ENCODE measurements at regions not wholly inside any gene's neighbourhood (a gene's known extent, or its start where the extent isn't known, plus 50 kb on each side); places are given as distances from the start of the nearest gene placed in this dataset.

GRCh38 chr11:116542406-116542805, 230.4 kb downstream of the BUD13 start:
- Histone ChIP-seq H3K9me3 (no peaks in the 10 kb centered on the region), H3K4me1 (no peaks in the 10 kb centered on the region), H3K36me3 (no peaks in the 10 kb centered on the region), H3K27me3 (no peaks in the 10 kb centered on the region), H3K4me3 (no peak overlapping the region), H3K27ac (no peak overlapping the region)
- DNase-seq, result peak in 1 of 3 donors; percentile 9
- TF ChIP-seq POLR2A (IDR thresholded peaks at IDR 0.05) (no peak), CTCF (IDR thresholded peaks at IDR 0.05) (no peak)

DNA sequence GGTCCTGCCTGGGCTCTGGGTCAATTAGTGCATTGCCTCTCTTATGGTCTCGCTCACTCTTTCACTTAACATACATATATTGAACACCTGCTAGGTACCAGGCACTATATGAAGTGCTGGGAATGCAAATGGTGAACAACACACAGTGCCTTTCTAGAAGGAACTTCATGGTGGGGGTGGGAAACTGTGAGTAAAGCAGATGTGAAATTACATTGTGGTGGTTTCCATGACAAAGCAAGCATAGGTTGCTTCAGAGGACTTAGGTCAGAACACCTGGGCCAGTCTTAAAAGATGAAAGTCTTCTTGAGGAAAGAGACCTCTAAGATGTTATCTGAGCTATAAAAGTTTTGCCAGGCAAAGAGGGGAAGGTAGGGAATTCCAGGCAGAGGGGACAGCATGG, 231.3 kb downstream of the BUD13 start:
- H3K36me3 ChIP-seq, result no peaks in the 10 kb centered on the region
- H3K27me3 ChIP-seq, result no peaks in the 10 kb centered on the region
- H3K9me3 ChIP-seq, result no peaks in the 10 kb centered on the region
- H3K4me3 ChIP-seq, result no peak overlapping the region
- no peak overlapping the region for H3K27ac ChIP-seq
- no peaks in the 10 kb centered on the region for H3K4me1 ChIP-seq
- no peak for TF ChIP-seq POLR2A (IDR thresholded peaks at IDR 0.05)
- TF ChIP-seq CTCF (IDR thresholded peaks at IDR 0.05), result no peak
- DNase-seq, result peak in 1 of 3 donors; percentile 3

GRCh38 chr11:116540645-116541304, 232.0 kb downstream of the BUD13 start:
- Histone ChIP-seq H3K4me3 (no peak overlapping the region), H3K9me3 (no peaks in the 10 kb centered on the region), H3K27me3 (no peaks in the 10 kb centered on the region), H3K27ac (no peak overlapping the region), H3K4me1 (no peaks in the 10 kb centered on the region), H3K36me3 (no peaks in the 10 kb centered on the region)
- DNase-seq, result peak in 1 of 3 donors; percentile 18
- no peak for TF ChIP-seq CTCF (IDR thresholded peaks at IDR 0.05)
- TF ChIP-seq POLR2A (IDR thresholded peaks at IDR 0.05), result no peak

GRCh38 chr11:116539836-116540418, 232.9 kb downstream of the BUD13 start:
- peak in 1 of 3 donors; percentile 8 for DNase-seq

DNA sequence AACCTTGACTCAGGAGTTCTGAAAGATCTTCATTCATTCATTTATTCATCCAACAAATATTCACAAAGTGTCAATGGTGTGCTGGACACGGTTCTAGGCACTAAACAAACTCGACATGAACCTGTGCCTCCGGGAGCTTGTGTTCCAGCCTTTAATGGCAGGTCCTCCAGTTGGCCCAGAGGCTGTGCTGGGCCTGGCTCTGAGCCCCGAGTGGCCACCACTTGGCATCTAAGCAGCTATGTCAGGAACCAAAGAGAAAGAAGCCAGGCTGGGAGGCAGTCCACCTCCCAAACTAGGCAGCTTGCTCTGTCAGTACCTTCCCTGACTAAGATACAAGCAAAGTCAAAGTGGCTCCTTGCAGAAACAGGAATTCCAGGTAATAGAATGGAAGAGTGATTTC, 233.6 kb downstream of the BUD13 start:
- H3K27me3 ChIP-seq, result no peaks in the 10 kb centered on the region
- TF ChIP-seq POLR2A (IDR thresholded peaks at IDR 0.05), result no peak
- no peak for TF ChIP-seq CTCF (IDR thresholded peaks at IDR 0.05)
- peak in 1 of 3 donors; percentile 19 for DNase-seq

More at GRCh38 chr11:116539836-116540418, 232.9 kb downstream of the BUD13 start:
- Histone ChIP-seq H3K36me3 (no peaks in the 10 kb centered on the region), H3K27ac (no peak overlapping the region), H3K27me3 (no peaks in the 10 kb centered on the region), H3K9me3 (no peaks in the 10 kb centered on the region), H3K4me3 (no peak overlapping the region), H3K4me1 (no peaks in the 10 kb centered on the region)
- TF ChIP-seq POLR2A (IDR thresholded peaks at IDR 0.05), result no peak
- TF ChIP-seq CTCF (IDR thresholded peaks at IDR 0.05), result no peak

More for the DNA sequence above, 233.6 kb downstream of the BUD13 start:
- Histone ChIP-seq H3K9me3 (no peaks in the 10 kb centered on the region), H3K36me3 (no peaks in the 10 kb centered on the region), H3K27ac (no peak overlapping the region), H3K4me3 (no peak overlapping the region), H3K4me1 (no peaks in the 10 kb centered on the region)
